Upper lobe of left lung (tissue), 4 donors: ENCODE measurements at regions not wholly inside any gene's neighbourhood (a gene's known extent, or its start where the extent isn't known, plus 50 kb on each side); places are given as distances from the start of the nearest gene placed in this dataset.

Experiments used
- POLR2A ChIP-seq, 4 donors: fragments of 450-650 bp; IDR thresholded peaks; one replicate each; pipeline ENCODE4 v1.5.1; 2016 to 2017; ENCODE audit warnings: antibody characterized with exemption in 4 of 4, mild to moderate bottlenecking in 2 of 4
- POLR2AphosphoS5 ChIP-seq, 2 donors: sonication (generic); formaldehyde crosslinking; IDR thresholded peaks; one replicate each; pipeline ENCODE4 v1.5.1; 2017; ENCODE audit warnings: antibody characterized with exemption in 2 of 2
- TF ChIP-seq, protein P1 (sequence below), 6 experiments: fragments of 450-650 bp in 4 of 6; fragments of 200-600 bp in 2 of 6; sonication (generic) in 2 of 6; IDR thresholded peaks; one replicate each; pipeline ENCODE4 v1.5.1; 2016 to 2019; ENCODE audit warnings: antibody characterized with exemption in 6 of 6

DNA sequence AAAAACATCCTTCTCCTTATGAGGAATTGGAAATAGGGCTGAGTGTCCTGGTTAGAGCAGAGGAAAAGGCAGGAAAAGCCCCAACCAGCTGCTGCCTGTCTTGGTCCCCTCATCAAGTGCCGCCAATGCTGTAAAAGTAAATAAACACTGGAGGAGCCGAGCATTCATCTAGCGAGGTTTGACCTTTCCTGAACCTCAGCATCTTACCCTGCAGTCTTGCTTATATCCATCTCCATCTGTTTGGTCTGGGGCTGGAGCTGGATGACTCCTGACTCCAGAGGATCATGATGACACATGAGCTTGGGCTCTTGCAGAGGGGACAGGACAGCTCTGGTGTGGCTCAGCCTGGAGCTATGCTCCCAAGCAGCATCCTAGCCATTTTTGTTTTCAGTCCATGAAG lies 501.1 kb downstream of the TNS3 start:
- no peak for TF ChIP-seq POLR2A (IDR thresholded peaks at IDR 0.05)
- TF ChIP-seq, protein P1, sequence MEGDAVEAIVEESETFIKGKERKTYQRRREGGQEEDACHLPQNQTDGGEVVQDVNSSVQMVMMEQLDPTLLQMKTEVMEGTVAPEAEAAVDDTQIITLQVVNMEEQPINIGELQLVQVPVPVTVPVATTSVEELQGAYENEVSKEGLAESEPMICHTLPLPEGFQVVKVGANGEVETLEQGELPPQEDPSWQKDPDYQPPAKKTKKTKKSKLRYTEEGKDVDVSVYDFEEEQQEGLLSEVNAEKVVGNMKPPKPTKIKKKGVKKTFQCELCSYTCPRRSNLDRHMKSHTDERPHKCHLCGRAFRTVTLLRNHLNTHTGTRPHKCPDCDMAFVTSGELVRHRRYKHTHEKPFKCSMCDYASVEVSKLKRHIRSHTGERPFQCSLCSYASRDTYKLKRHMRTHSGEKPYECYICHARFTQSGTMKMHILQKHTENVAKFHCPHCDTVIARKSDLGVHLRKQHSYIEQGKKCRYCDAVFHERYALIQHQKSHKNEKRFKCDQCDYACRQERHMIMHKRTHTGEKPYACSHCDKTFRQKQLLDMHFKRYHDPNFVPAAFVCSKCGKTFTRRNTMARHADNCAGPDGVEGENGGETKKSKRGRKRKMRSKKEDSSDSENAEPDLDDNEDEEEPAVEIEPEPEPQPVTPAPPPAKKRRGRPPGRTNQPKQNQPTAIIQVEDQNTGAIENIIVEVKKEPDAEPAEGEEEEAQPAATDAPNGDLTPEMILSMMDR (IDR thresholded peaks at IDR 0.05): no peak
- peak; percentile 27 to 70 for TF ChIP-seq POLR2AphosphoS5 (IDR thresholded peaks at IDR 0.05)
